GM10266 (cell line): ENCODE measurements at regions not wholly inside any gene's neighbourhood (a gene's known extent, or its start where the extent isn't known, plus 50 kb on each side); places are given as distances from the start of the nearest gene placed in this dataset.

Source experiments
- DNase-seq: peaks from one replicate; pipeline ENCODE4 v3.0.0; 2012; ENCODE audit errors: extremely low spot score
- CTCF ChIP-seq: IDR thresholded peaks from 2 replicates; pipeline ENCODE4 v1.5.1; 2012; ENCODE audit warnings: mild to moderate bottlenecking, low read depth; ENCODE audit not compliant: control insufficient read depth, insufficient read depth; ENCODE audit errors: missing control alignments

GRCh38 chr5:77569409-77569808, 69.1 kb downstream of the OTP start:
- no peak for DNase-seq
- TF ChIP-seq CTCF, result no peak

DNA sequence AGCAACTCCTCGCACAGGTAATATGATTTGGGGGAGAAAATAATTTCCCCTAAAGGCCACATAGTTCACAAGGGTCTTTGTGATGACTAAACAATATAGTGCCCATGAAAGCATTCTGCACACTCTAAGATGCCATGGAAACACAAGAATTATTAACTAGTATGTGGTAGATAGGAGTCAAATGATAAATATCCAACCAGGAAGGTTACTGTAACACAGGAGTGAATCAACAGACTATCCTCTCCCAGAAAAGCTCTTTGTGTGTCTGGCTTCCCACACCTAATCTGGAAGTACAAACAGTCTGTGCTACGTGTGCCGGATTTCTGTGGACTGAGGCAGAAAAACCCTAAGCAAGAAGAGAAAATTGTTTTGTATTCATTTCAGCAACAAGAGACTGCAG, 70.0 kb downstream of the OTP start:
- TF ChIP-seq CTCF, result no peak
- DNase-seq, result no peak

DNA sequence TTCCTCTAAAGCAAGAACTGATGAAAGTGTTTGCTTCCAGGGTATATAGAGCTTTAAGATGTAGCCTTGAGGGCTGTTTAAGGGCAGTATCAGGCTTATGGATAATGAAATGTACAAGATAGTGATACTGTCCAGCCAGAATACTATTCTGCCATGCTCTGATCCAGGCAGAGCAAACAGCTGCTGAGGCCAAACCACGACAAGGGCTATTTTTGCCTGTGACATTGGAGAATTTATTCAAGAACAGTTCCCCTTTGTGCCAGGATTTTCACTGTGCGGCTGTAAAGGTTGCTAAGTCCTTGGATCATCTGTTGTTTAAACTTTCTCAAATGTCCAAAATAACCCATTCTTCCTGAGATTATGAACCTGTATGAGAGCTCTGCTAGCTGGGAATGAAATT, 70.4 kb downstream of the OTP start:
- TF ChIP-seq CTCF, result no peak
- DNase-seq, result no peak

- DNase-seq, result no peak
- no peak for TF ChIP-seq CTCF
Observed at GRCh38 chr5:77563475-77563874, 71.4 kb upstream of the WDR41 start.

DNA sequence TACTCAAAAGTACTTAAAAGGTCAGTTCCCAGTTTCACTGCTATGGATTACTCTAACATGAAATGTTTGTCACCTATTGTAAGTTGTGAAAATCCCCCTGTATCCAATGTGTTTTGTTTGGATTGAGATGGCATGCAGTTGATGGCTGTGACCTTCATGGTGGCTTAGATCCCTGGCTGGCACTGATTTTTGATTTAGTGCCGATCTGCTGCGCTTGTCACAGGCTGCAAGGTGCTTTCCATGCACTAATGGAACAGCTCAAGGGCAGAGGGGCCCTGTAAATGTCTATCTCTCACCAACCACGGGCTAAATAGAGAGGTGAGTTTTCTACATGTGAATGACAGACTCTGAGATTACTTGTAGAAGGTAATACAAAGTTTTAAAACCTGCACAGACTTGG, 69.8 kb upstream of the WDR41 start:
- no peak for TF ChIP-seq CTCF
- no peak for DNase-seq

GRCh38 chr5:77560677-77561263, 68.7 kb upstream of the WDR41 start:
- DNase-seq, result peak; percentile 22
- peak; percentile 31 for TF ChIP-seq CTCF

DNA sequence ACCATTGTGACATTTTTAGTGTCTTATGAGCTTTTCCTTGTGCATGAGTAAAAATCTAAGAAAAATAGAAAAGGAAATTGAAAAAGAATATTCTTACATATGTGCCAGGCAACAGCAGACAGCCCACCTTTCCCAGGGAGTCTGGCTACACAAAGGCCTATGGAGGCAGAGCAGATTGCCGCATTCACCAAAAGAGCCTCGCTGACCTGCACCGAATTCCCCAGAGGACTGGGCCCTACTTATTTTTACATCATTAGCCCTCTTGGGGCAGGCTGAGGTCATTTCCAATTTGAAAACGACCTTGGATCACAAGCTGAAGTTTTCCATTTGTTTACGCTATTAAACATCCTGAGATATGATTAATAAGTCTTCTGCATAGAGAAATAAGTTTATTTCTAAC, 66.2 kb upstream of the WDR41 start:
- TF ChIP-seq CTCF, result no peak
- DNase-seq, result no peak
